Gastrocnemius medialis (tissue), 4 donors: ENCODE measurements at regions not wholly inside any gene's neighbourhood (a gene's known extent, or its start where the extent isn't known, plus 50 kb on each side); places are given as distances from the start of the nearest gene placed in this dataset.

ENCODE experiments used
- CTCF ChIP-seq, 5 experiments: fragments of 450-650 bp in 3 of 5; fragments of 200-600 bp in 2 of 5; sonication (generic) in 2 of 5; IDR thresholded peaks in 4 of 5; conservative IDR thresholded peaks in 1 of 5; 1 replicate in 4 of 5; 2 replicates in 1 of 5; pipeline ENCODE4 v1.5.1; 2016 to 2019; ENCODE audit warnings: antibody characterized with exemption in 5 of 5, mild to moderate bottlenecking in 3 of 5, moderate library complexity in 3 of 5
- POLR2A ChIP-seq, 2 donors: fragments of 450-650 bp; IDR thresholded peaks; one replicate each; pipeline ENCODE4 v1.6.1; 2017; ENCODE audit warnings: antibody characterized with exemption in 2 of 2, mild to moderate bottlenecking in 2 of 2, moderate library complexity in 2 of 2

DNA sequence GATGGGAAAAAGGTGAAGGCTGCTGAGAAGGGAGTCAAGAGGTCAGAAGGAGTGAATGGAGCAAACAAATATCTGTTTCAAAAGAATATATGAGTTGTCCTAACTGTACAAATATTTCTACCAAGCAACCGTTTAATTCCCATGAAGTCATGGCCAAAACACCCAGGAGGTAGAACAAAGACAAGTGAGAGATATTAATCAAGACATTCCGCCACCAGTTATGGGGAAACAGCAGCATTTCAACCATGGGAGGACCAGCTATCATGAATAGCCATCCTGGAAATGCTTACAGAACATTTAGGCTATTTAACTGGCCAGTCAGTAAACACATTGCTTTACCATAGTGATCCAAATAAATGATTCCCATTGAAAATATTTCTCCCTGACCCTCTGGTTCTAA is 396.3 kb downstream of the IRS1 start:
- TF ChIP-seq POLR2A (IDR thresholded peaks at IDR 0.05) (no peak), CTCF (IDR thresholded peaks at IDR 0.05 in 4 of 5, conservative IDR thresholded peaks at IDR 0.05 in 1 of 5) (no peak)
